Heart right ventricle (tissue), 16 donors: ENCODE measurements at regions not wholly inside any gene's neighbourhood (a gene's known extent, or its start where the extent isn't known, plus 50 kb on each side); places are given as distances from the start of the nearest gene placed in this dataset.
A peak's percentile ranks its signal among the peaks of the same experiment; 100 is the strongest.

Experiments used
- ATAC-seq, 8 donors: fragments of 200-7000 bp; cut with Tn5 transposase; one replicate each; pipeline ENCODE4 v1.9.1; 2020; ENCODE audit warnings: mild to moderate bottlenecking in 8 of 8, moderate library complexity in 8 of 8, moderate number of reproducible peaks in 1 of 8
- DNase-seq, 2 donors: peaks; one replicate each; pipeline ENCODE4 v3.0.0-alpha.2; 2020
- H3K27ac ChIP-seq, 10 donors: fragments of 200-600 bp; sonication (generic) in 2 of 10; one replicate each; pipeline versions ENCODE4 v1.5.0 to v1.8.0; 2020 to 2022; ENCODE audit warnings: mild to moderate bottlenecking in 3 of 10
- H3K27me3 ChIP-seq, 7 donors: fragments of 200-600 bp; one replicate each; pipeline ENCODE4 v1.8.0; 2021 to 2022; ENCODE audit warnings: mild to moderate bottlenecking in 2 of 7
- H3K36me3 ChIP-seq, 9 donors: fragments of 200-600 bp; sonication (generic) in 1 of 9; one replicate each; pipeline versions ENCODE4 v1.5.0 to v1.8.0; 2020 to 2022; ENCODE audit warnings: mild to moderate bottlenecking in 2 of 9
- H3K4me1 ChIP-seq, 9 donors: fragments of 200-600 bp; sonication (generic) in 1 of 9; one replicate each; pipeline versions ENCODE4 v1.5.0 to v1.8.0; 2020 to 2022; ENCODE audit warnings: mild to moderate bottlenecking in 4 of 9
- H3K4me3 ChIP-seq, 10 donors: fragments of 200-600 bp; sonication (generic) in 2 of 10; one replicate each; pipeline versions ENCODE4 v1.5.0 to v1.8.0; 2020 to 2022; ENCODE audit warnings: mild to moderate bottlenecking in 7 of 10, moderate library complexity in 2 of 10
- H3K9me3 ChIP-seq, 11 donors: fragments of 200-600 bp in 10 of 11; sonication (generic) in 2 of 11; one replicate each; pipeline versions ENCODE4 v1.5.0 to v1.8.0; 2013 to 2022; ENCODE audit warnings: mild to moderate bottlenecking in 2 of 11, control low read depth in 1 of 11, moderate library complexity in 1 of 11
- whole genome bisulfite sequencing, 2 donors: extraction: QIAGEN DNeasy Blood & Tissue Kit; methylation state at CpG; one replicate each; pipeline ENCODE4 v1.1.7; 2013; ENCODE audit warnings: inconsistent platforms in 1 of 2; 5-methylcytosine and 5-hydroxymethylcytosine counted together
- intact Hi-C, 10 donors: fragments of 100-400 bp; cut with DNase I; formaldehyde crosslinking; loops; one replicate each; pipeline versions ENCODE4 v1.11.1 to v1.14.2; 2022
- TF ChIP-seq, protein P1 (sequence below), 9 donors: fragments of 200-600 bp; sonication (generic) in 2 of 9; IDR thresholded peaks; one replicate each; pipeline versions ENCODE4 v1.5.0 to v1.8.0; 2021 to 2022; ENCODE audit warnings: antibody characterized with exemption in 9 of 9, mild to moderate bottlenecking in 5 of 9, moderate library complexity in 1 of 9
- donor health status: Arrhythmogenic right ventricular cardiomyopathy.
- donor health status: ischemic (EF 13 %, LVEDD 7.1; RV severe dilation, severe dysfunction).
- donor health status: healthy with polysubstance abuse.
- donor health status: DM: no; HTN: yes; CAD: no.
- donor health status: DM: no; HTN: no; CAD: no.
- donor health status: ischemic (EF 25% LVEDD 6.9; RV normal size, moderate dysfunction).
- donor health status: ischemic (EF 25% LVEDD 5.7; RV mildly dilated, moderate dysfunction).
- donor health status: healthy.
- donor health status: DM: yes; HTN: yes; CAD: no.
- donor health status: Ischemic cardiomyopathy.
- donor health status: ischemic (EF 35%, LVEDD 5.7; RV mildly dilated, moderate dysfunction).
- donor health status: nonischemic (EF 11% LVEDD 7.7; RV severe dilation, severe dysfunction).
- donor health status: DM: yes; HTN: yes; CAD: no.
- donor health status: PGD.
- donor health status: ischemic (EF 29% LVEDD 5.4; RV normal size, mild dysfunction).
- donor health status: nonischemic (EF 23%, LVEDD 6.1; RV moderate dilation, normal function).

DNA sequence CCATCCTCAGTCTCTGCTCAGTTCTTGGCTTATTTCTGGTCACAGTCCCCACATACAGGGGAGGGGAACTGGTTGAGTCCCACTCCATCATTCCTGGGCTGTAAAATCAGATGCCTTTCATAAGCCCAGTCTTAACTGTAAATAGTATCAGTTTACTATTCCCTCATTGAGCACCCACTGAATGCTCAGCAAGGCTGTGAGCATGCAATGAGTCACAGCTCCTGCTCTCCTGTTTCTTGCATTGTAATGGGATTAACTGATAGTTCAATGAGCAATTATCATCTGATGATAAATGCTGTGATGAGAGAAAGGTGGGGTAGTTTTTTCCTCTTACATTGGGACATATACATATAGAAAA lies 113.6 kb upstream of the TPM1 start:
- intact Hi-C loops, result loop anchor here in 2 of 10 donors (10.0 kb wide), 2 partner anchors 116 to 144 kb away; partner anchors contain the start of gene TPM1 (in 1 of the 2)
- TF ChIP-seq, protein P1, sequence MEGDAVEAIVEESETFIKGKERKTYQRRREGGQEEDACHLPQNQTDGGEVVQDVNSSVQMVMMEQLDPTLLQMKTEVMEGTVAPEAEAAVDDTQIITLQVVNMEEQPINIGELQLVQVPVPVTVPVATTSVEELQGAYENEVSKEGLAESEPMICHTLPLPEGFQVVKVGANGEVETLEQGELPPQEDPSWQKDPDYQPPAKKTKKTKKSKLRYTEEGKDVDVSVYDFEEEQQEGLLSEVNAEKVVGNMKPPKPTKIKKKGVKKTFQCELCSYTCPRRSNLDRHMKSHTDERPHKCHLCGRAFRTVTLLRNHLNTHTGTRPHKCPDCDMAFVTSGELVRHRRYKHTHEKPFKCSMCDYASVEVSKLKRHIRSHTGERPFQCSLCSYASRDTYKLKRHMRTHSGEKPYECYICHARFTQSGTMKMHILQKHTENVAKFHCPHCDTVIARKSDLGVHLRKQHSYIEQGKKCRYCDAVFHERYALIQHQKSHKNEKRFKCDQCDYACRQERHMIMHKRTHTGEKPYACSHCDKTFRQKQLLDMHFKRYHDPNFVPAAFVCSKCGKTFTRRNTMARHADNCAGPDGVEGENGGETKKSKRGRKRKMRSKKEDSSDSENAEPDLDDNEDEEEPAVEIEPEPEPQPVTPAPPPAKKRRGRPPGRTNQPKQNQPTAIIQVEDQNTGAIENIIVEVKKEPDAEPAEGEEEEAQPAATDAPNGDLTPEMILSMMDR (IDR thresholded peaks at IDR 0.05), result no peak
- Histone ChIP-seq H3K27me3 (no peaks in the 10 kb centered on the region), H3K4me1 (peaks cover 3 to 54% (median 19%) of the 10 kb centered on the region in 9 donors), H3K4me3 (no peak overlapping the region), H3K9me3 (no peaks in the 10 kb centered on the region), H3K36me3 (no peaks in the 10 kb centered on the region), H3K27ac (peak overlapping the region in 7 of 10 donors; percentile 11 to 54 (median 45))
- no peak for DNase-seq
- peak in 3 of 8 donors; percentile 22 to 35 (median 26) for ATAC-seq

DNA sequence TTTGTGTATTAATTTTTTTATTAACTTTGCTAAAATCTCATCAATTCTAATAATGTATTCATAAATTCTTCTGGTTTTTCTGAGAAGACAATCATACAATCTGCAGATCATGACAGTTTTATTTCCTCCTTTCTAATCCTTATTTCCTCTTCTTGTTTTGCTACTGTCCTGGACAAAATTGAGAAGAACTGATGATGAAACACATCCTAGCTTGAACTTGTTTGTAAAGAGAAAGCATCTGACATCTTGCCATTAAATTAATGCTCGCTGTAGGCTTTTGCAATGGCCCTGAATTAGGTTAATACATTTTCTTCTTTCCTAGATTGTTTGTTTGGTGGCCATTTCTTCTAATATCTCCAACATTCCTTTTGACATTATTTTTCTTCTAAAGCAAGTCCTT lies 110.9 kb upstream of the TPM1 start:
- Histone ChIP-seq H3K4me1 (peaks cover 3 to 68% (median 26%) of the 10 kb centered on the region in 9 donors), H3K27ac (peak overlapping the region in 1 of 10 donors; percentile 46), H3K27me3 (no peaks in the 10 kb centered on the region), H3K36me3 (no peaks in the 10 kb centered on the region), H3K4me3 (no peak overlapping the region), H3K9me3 (no peaks in the 10 kb centered on the region)
- ATAC-seq, result no peak
- TF ChIP-seq, protein P1 (IDR thresholded peaks at IDR 0.05), result no peak
- WGBS, 2 donors, result 88 to 89% methylated on average over 1 of the region's 1 CpG
- intact Hi-C loops, result loop anchor here in 2 of 10 donors (10.0 kb wide), 2 partner anchors 73 to 103 kb away; no protein-coding TSS in a partner anchor
- no peak for DNase-seq

GRCh38 chr15:62932436-62932835 lies 110.1 kb upstream of the TPM1 start:
- WGBS, 2 donors, result 0 to 46% methylated on average over 1 of the region's 1 CpG
- DNase-seq, result no peak
- H3K36me3 ChIP-seq, result no peaks in the 10 kb centered on the region
- no peaks in the 10 kb centered on the region for H3K27me3 ChIP-seq
- TF ChIP-seq, protein P1 (IDR thresholded peaks at IDR 0.05), result no peak
- no peak overlapping the region for H3K4me3 ChIP-seq
- intact Hi-C loops, result loop anchor here in 2 of 10 donors (10.0 kb wide), 2 partner anchors 72 to 102 kb away; no protein-coding TSS in a partner anchor
- peak overlapping the region in 1 of 10 donors; percentile 46 for H3K27ac ChIP-seq
- no peak for ATAC-seq
- no peaks in the 10 kb centered on the region for H3K9me3 ChIP-seq
- peaks cover 3 to 68% (median 26%) of the 10 kb centered on the region in 9 donors for H3K4me1 ChIP-seq

- H3K36me3 ChIP-seq, result no peaks in the 10 kb centered on the region
- TF ChIP-seq, protein P1 (IDR thresholded peaks at IDR 0.05), result no peak
- WGBS, 2 donors, result 36 to 54% methylated on average over 2 of the region's 2 CpGs
- no peak overlapping the region for H3K4me3 ChIP-seq
- H3K4me1 ChIP-seq, result peaks cover 3 to 59% (median 16%) of the 10 kb centered on the region in 9 donors
- ATAC-seq (no peak), DNase-seq (no peak)
- peak overlapping the region in 2 of 10 donors; percentile 50 to 51 for H3K27ac ChIP-seq
- intact Hi-C loops, result loop anchor here in 2 of 10 donors (10.0 kb wide), 2 partner anchors 71 to 101 kb away; no protein-coding TSS in a partner anchor
- no peaks in the 10 kb centered on the region for H3K9me3 ChIP-seq
- H3K27me3 ChIP-seq, result no peaks in the 10 kb centered on the region
These were observed 109.2 kb upstream of the TPM1 start for GRCh38 chr15:62933386-62933785.
